ENCODE measurements at regions not wholly inside any gene's neighbourhood (a gene's known extent, or its start where the extent isn't known, plus 50 kb on each side); places are given as distances from the start of the nearest gene placed in this dataset.

- FAIRE-seq (no peak), DNase-seq (ENCODE audit: low read depth) (no peak)
- TF ChIP-seq, protein P1, sequence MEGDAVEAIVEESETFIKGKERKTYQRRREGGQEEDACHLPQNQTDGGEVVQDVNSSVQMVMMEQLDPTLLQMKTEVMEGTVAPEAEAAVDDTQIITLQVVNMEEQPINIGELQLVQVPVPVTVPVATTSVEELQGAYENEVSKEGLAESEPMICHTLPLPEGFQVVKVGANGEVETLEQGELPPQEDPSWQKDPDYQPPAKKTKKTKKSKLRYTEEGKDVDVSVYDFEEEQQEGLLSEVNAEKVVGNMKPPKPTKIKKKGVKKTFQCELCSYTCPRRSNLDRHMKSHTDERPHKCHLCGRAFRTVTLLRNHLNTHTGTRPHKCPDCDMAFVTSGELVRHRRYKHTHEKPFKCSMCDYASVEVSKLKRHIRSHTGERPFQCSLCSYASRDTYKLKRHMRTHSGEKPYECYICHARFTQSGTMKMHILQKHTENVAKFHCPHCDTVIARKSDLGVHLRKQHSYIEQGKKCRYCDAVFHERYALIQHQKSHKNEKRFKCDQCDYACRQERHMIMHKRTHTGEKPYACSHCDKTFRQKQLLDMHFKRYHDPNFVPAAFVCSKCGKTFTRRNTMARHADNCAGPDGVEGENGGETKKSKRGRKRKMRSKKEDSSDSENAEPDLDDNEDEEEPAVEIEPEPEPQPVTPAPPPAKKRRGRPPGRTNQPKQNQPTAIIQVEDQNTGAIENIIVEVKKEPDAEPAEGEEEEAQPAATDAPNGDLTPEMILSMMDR (IDR thresholded peaks at IDR 0.05; ENCODE audit: insufficient read depth, low read length, severe bottlenecking), result no peak
- no peak overlapping the region for H3K4me3 ChIP-seq (ENCODE audit: low read depth, low read length)
- no peaks in the 10 kb centered on the region for H3K27me3 ChIP-seq (ENCODE audit: control insufficient read depth, insufficient read depth, low read length)
- H3K36me3 ChIP-seq (ENCODE audit: control insufficient read depth, insufficient read depth, low read length), result no peaks in the 10 kb centered on the region
These were observed 1422.9 kb downstream of the EFNB2 start for GRCh38 chr13:105112561-105112960.

GRCh38 chr13:105107781-105108180 is 1427.7 kb downstream of the EFNB2 start:
- Histone ChIP-seq H3K36me3 (ENCODE audit: control insufficient read depth, insufficient read depth, low read length) (no peaks in the 10 kb centered on the region), H3K27me3 (ENCODE audit: control insufficient read depth, insufficient read depth, low read length) (no peaks in the 10 kb centered on the region), H3K4me3 (ENCODE audit: low read depth, low read length) (no peak overlapping the region)
- DNase-seq (ENCODE audit: low read depth) (no peak), FAIRE-seq (no peak)
- TF ChIP-seq, protein P1 (IDR thresholded peaks at IDR 0.05; ENCODE audit: insufficient read depth, low read length, severe bottlenecking), result no peak

DNA sequence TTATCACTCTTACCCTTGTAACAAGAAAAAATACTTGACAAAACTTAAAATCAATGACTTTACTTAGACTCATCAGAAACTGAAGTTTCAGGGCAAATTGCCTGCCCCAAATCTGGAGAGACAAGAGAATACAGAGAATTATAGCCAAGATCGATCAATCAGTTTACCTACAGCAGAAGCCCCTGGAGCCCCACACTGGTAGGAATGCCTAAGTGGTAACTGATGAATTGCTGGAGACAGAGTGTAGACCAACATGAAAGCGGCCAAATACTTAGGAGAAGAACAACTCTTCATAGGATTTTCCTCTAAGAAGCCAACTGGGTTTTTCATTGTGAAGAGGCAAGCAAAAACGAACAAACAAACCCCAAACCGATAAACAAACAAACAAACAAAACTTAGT is 1430.0 kb downstream of the EFNB2 start:
- TF ChIP-seq, protein P1 (IDR thresholded peaks at IDR 0.05; ENCODE audit: insufficient read depth, low read length, severe bottlenecking), result no peak
- Histone ChIP-seq H3K27me3 (ENCODE audit: control insufficient read depth, insufficient read depth, low read length) (no peaks in the 10 kb centered on the region), H3K36me3 (ENCODE audit: control insufficient read depth, insufficient read depth, low read length) (no peaks in the 10 kb centered on the region), H3K4me3 (ENCODE audit: low read depth, low read length) (no peak overlapping the region)
- FAIRE-seq (no peak), DNase-seq (ENCODE audit: low read depth) (no peak)

GRCh38 chr13:105097521-105097920 is 1437.9 kb downstream of the EFNB2 start:
- FAIRE-seq, result no peak
- Histone ChIP-seq H3K27me3 (ENCODE audit: control insufficient read depth, insufficient read depth, low read length) (no peaks in the 10 kb centered on the region), H3K4me3 (ENCODE audit: low read depth, low read length) (no peak overlapping the region), H3K36me3 (ENCODE audit: control insufficient read depth, insufficient read depth, low read length) (no peaks in the 10 kb centered on the region)
- DNase-seq (ENCODE audit: low read depth), result no peak
- TF ChIP-seq, protein P1 (IDR thresholded peaks at IDR 0.05; ENCODE audit: insufficient read depth, low read length, severe bottlenecking), result no peak

DNA sequence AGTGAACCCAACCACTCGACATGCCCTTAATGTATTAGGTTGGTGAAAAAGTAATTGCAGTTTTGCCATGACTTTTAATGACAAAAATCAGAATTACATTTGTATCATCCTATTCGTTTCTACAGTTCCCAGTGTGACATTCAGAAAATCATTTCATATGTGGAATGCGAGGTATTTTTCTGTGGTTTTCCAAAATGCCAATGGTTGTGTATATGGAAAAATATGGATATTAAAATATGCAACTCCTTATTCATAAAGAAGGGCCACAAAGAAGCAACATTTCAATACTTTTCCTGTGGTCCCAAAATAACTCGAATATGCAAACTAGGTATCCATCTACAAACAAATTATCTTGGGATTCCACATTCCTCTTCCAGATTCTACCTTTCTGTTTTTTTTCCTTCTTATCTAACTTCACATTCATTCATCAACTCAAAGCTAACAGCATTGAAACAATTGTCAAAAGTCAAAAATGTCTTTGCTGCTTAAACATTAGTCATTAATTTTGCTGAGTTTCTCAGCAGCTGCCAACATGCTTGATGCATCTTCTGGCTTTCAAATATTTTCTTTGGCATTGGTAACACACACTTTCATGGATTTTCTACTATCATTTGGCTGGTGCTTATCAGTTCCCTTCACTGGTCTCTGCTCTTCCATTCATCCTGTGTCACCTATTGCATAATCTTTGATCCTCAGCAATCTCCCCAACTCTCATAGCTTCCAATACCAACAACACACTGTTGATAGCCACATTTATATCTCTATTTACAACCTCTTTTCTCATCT is 1445.4 kb downstream of the EFNB2 start:
- Histone ChIP-seq H3K27me3 (ENCODE audit: control insufficient read depth, insufficient read depth, low read length) (no peaks in the 10 kb centered on the region), H3K36me3 (ENCODE audit: control insufficient read depth, insufficient read depth, low read length) (no peaks in the 10 kb centered on the region), H3K4me3 (ENCODE audit: low read depth, low read length) (no peak overlapping the region)
- FAIRE-seq, result no peak
- DNase-seq (ENCODE audit: low read depth), result no peak
- TF ChIP-seq, protein P1 (IDR thresholded peaks at IDR 0.05; ENCODE audit: insufficient read depth, low read length, severe bottlenecking), result no peak

GRCh38 chr13:105087945-105088344 is 1447.5 kb downstream of the EFNB2 start:
- no peak for DNase-seq (ENCODE audit: low read depth)
- TF ChIP-seq, protein P1 (IDR thresholded peaks at IDR 0.05; ENCODE audit: insufficient read depth, low read length, severe bottlenecking), result no peak
- Histone ChIP-seq H3K36me3 (ENCODE audit: control insufficient read depth, insufficient read depth, low read length) (no peaks in the 10 kb centered on the region), H3K4me3 (ENCODE audit: low read depth, low read length) (no peak overlapping the region), H3K27me3 (ENCODE audit: control insufficient read depth, insufficient read depth, low read length) (no peaks in the 10 kb centered on the region)
- no peak for FAIRE-seq
